Activated CD4-positive, alpha-beta memory T cell treated with anti-CD3 and anti-CD28 coated beads for 36 hours (primary cell): ENCODE measurements at regions not wholly inside any gene's neighbourhood (a gene's known extent, or its start where the extent isn't known, plus 50 kb on each side); places are given as distances from the start of the nearest gene placed in this dataset.

Experiments
- CTCF ChIA-PET: fragments of 350-600 bp; sonication (Branson Sonifier 250); formaldehyde crosslinking; loops from one replicate; lab custom pipeline; 2021; ENCODE audit warnings: antibody characterized with exemption, inconsistent platforms; lab: Charles Lee
- POLR2A ChIA-PET: fragments of 350-600 bp; sonication (Branson Sonifier 250); formaldehyde crosslinking; loops from one replicate; lab custom pipeline; 2021; ENCODE audit warnings: antibody characterized with exemption; lab: Charles Lee
- DNase-seq: peaks from one replicate; pipeline ENCODE4 v3.0.0-alpha.2; 2020
- H3K27ac Mint-ChIP-seq: one replicate; pipeline ENCODE4 v1.8.0; 2021; ENCODE audit warnings: mixed read lengths
- H3K27me3 Mint-ChIP-seq: one replicate; pipeline ENCODE4 v1.8.0; 2021; ENCODE audit warnings: mixed read lengths
- H3K36me3 Mint-ChIP-seq: one replicate; pipeline ENCODE4 v1.8.0; 2021; ENCODE audit warnings: mixed read lengths
- H3K4me1 Mint-ChIP-seq: one replicate; pipeline ENCODE4 v1.8.0; 2021; ENCODE audit warnings: low read depth, mixed read lengths
- H3K4me3 Mint-ChIP-seq: one replicate; pipeline ENCODE4 v1.8.0; 2021; ENCODE audit warnings: mild to moderate bottlenecking, mixed read lengths
- H3K9me3 Mint-ChIP-seq: one replicate; pipeline ENCODE4 v1.8.0; 2021; ENCODE audit warnings: mixed read lengths
- intact Hi-C: fragments of 100-400 bp; cut with micrococcal nuclease; formaldehyde crosslinking; loops from one replicate; pipeline ENCODE4 v1.15.1; 2023

GRCh38 chr13:104006625-104007075 is 940.4 kb upstream of the SLC10A2 start:
- Mint-ChIP-seq H3K27me3 (no peaks in the 10 kb centered on the region), H3K27ac (no peak overlapping the region), H3K36me3 (no peaks in the 10 kb centered on the region), H3K9me3 (no peaks in the 10 kb centered on the region), H3K4me3 (no peak overlapping the region), H3K4me1 (no peaks in the 10 kb centered on the region)
- ChIA-PET POLR2A (no interaction called here), CTCF (no interaction called here)
- no peak for DNase-seq
- intact Hi-C loops: no loop called here

GRCh38 chr13:104004572-104004971 is 938.4 kb upstream of the SLC10A2 start:
- DNase-seq: no peak
- intact Hi-C loops: no loop called here
- POLR2A ChIA-PET: no interaction called here
- Mint-ChIP-seq H3K4me3 (no peak overlapping the region), H3K36me3 (no peaks in the 10 kb centered on the region), H3K27ac (no peak overlapping the region), H3K27me3 (no peaks in the 10 kb centered on the region), H3K4me1 (no peaks in the 10 kb centered on the region), H3K9me3 (no peaks in the 10 kb centered on the region)
- CTCF ChIA-PET: no interaction called here

GRCh38 chr13:104002216-104002615 is 936.0 kb upstream of the SLC10A2 start:
- no peak for DNase-seq
- Mint-ChIP-seq H3K4me3 (no peak overlapping the region), H3K9me3 (no peaks in the 10 kb centered on the region), H3K4me1 (no peaks in the 10 kb centered on the region), H3K36me3 (no peaks in the 10 kb centered on the region), H3K27ac (no peak overlapping the region), H3K27me3 (no peaks in the 10 kb centered on the region)
- POLR2A ChIA-PET: no interaction called here
- CTCF ChIA-PET: no interaction called here
- intact Hi-C loops: no loop called here

- Mint-ChIP-seq H3K36me3 (no peaks in the 10 kb centered on the region), H3K9me3 (no peaks in the 10 kb centered on the region), H3K27me3 (no peaks in the 10 kb centered on the region), H3K4me1 (no peaks in the 10 kb centered on the region), H3K27ac (no peak overlapping the region), H3K4me3 (no peak overlapping the region)
- intact Hi-C loops: no loop called here
- CTCF ChIA-PET: no interaction called here
- POLR2A ChIA-PET: no interaction called here
- DNase-seq: no peak
Measured at GRCh38 chr13:104001766-104002165, 935.5 kb upstream of the SLC10A2 start.

- no peak for DNase-seq
- Mint-ChIP-seq H3K27me3 (no peaks in the 10 kb centered on the region), H3K4me1 (no peaks in the 10 kb centered on the region), H3K27ac (no peak overlapping the region), H3K4me3 (no peak overlapping the region), H3K9me3 (peaks cover 6% of the 10 kb centered on the region), H3K36me3 (no peaks in the 10 kb centered on the region)
- POLR2A ChIA-PET: no interaction called here
- intact Hi-C loops: no loop called here
- CTCF ChIA-PET: no interaction called here
Measured at GRCh38 chr13:103996733-103997132, 930.5 kb upstream of the SLC10A2 start.

- intact Hi-C loops: no loop called here
- Mint-ChIP-seq H3K9me3 (peaks cover 3% of the 10 kb centered on the region), H3K27me3 (no peaks in the 10 kb centered on the region), H3K27ac (no peak overlapping the region), H3K4me1 (no peaks in the 10 kb centered on the region), H3K36me3 (no peaks in the 10 kb centered on the region), H3K4me3 (no peak overlapping the region)
- no peak for DNase-seq
- CTCF ChIA-PET: no interaction called here
- POLR2A ChIA-PET: no interaction called here
Measured at GRCh38 chr13:103983948-103984347, 917.7 kb upstream of the SLC10A2 start.

- POLR2A ChIA-PET: no interaction called here
- intact Hi-C loops: no loop called here
- Mint-ChIP-seq H3K4me1 (no peaks in the 10 kb centered on the region), H3K27me3 (no peaks in the 10 kb centered on the region), H3K36me3 (no peaks in the 10 kb centered on the region), H3K9me3 (peaks cover 13% of the 10 kb centered on the region), H3K4me3 (no peak overlapping the region), H3K27ac (no peak overlapping the region)
- no peak for DNase-seq
- CTCF ChIA-PET: no interaction called here
Measured at GRCh38 chr13:103976371-103976770, 910.2 kb upstream of the SLC10A2 start.

GRCh38 chr13:103973740-103974139 is 907.5 kb upstream of the SLC10A2 start:
- Mint-ChIP-seq H3K27ac (no peak overlapping the region), H3K4me1 (no peaks in the 10 kb centered on the region), H3K36me3 (no peaks in the 10 kb centered on the region), H3K9me3 (peaks cover 13% of the 10 kb centered on the region), H3K4me3 (no peak overlapping the region), H3K27me3 (no peaks in the 10 kb centered on the region)
- intact Hi-C loops: no loop called here
- POLR2A ChIA-PET: no interaction called here
- CTCF ChIA-PET: no interaction called here
- DNase-seq: no peak

GRCh38 chr13:103969520-103970050 is 903.4 kb upstream of the SLC10A2 start:
- no peaks in the 10 kb centered on the region for H3K36me3 Mint-ChIP-seq
- no peak overlapping the region for H3K27ac Mint-ChIP-seq
- no peaks in the 10 kb centered on the region for H3K4me1 Mint-ChIP-seq
- intact Hi-C loops: no loop called here
- CTCF ChIA-PET: no interaction called here
- no peaks in the 10 kb centered on the region for H3K27me3 Mint-ChIP-seq
- H3K4me3 Mint-ChIP-seq: no peak overlapping the region
- peaks cover 9% of the 10 kb centered on the region for H3K9me3 Mint-ChIP-seq
- DNase-seq: no peak
- POLR2A ChIA-PET: no interaction called here

GRCh38 chr13:103965506-103966243 is 899.5 kb upstream of the SLC10A2 start:
- intact Hi-C loops: no loop called here
- Mint-ChIP-seq H3K27ac (no peak overlapping the region), H3K27me3 (no peaks in the 10 kb centered on the region), H3K4me1 (no peaks in the 10 kb centered on the region), H3K36me3 (no peaks in the 10 kb centered on the region), H3K4me3 (no peak overlapping the region), H3K9me3 (peaks cover 11% of the 10 kb centered on the region)
- no peak for DNase-seq
- ChIA-PET CTCF (no interaction called here), POLR2A (no interaction called here)

GRCh38 chr13:103961784-103962183 is 895.6 kb upstream of the SLC10A2 start:
- POLR2A ChIA-PET: no interaction called here
- no peak overlapping the region for H3K4me3 Mint-ChIP-seq
- H3K36me3 Mint-ChIP-seq: no peaks in the 10 kb centered on the region
- H3K27me3 Mint-ChIP-seq: no peaks in the 10 kb centered on the region
- no peaks in the 10 kb centered on the region for H3K4me1 Mint-ChIP-seq
- peaks cover 14% of the 10 kb centered on the region for H3K9me3 Mint-ChIP-seq
- H3K27ac Mint-ChIP-seq: no peak overlapping the region
- no peak for DNase-seq
- CTCF ChIA-PET: no interaction called here
- intact Hi-C loops: no loop called here

GRCh38 chr13:103961129-103961528 is 894.9 kb upstream of the SLC10A2 start:
- POLR2A ChIA-PET: no interaction called here
- intact Hi-C loops: no loop called here
- Mint-ChIP-seq H3K4me3 (no peak overlapping the region), H3K27me3 (no peaks in the 10 kb centered on the region), H3K36me3 (no peaks in the 10 kb centered on the region), H3K4me1 (no peaks in the 10 kb centered on the region), H3K27ac (no peak overlapping the region), H3K9me3 (peaks cover 13% of the 10 kb centered on the region)
- DNase-seq: no peak
- CTCF ChIA-PET: no interaction called here

GRCh38 chr13:103960001-103960400 is 893.8 kb upstream of the SLC10A2 start:
- H3K4me3 Mint-ChIP-seq: no peak overlapping the region
- intact Hi-C loops: no loop called here
- ChIA-PET POLR2A (no interaction called here), CTCF (no interaction called here)
- no peaks in the 10 kb centered on the region for H3K4me1 Mint-ChIP-seq
- no peak overlapping the region for H3K27ac Mint-ChIP-seq
- H3K36me3 Mint-ChIP-seq: no peaks in the 10 kb centered on the region
- H3K27me3 Mint-ChIP-seq: no peaks in the 10 kb centered on the region
- DNase-seq: no peak
- peaks cover 14% of the 10 kb centered on the region for H3K9me3 Mint-ChIP-seq
